Mesothelial cell of epicardium (in vitro differentiated cells): ENCODE measurements at regions not wholly inside any gene's neighbourhood (a gene's known extent, or its start where the extent isn't known, plus 50 kb on each side); places are given as distances from the start of the nearest gene placed in this dataset.

Experiments used
- DNase-seq, 2 experiments: peaks; one replicate each; pipeline ENCODE4 v3.0.0; 2021; ENCODE audit warnings: low spot score in 2 of 2; ENCODE audit not compliant: unreplicated experiment in 2 of 2
- H3K27ac Mint-ChIP-seq: 2 replicates; pipeline ENCODE4 v1.8.0; 2021; ENCODE audit warnings: mixed read lengths
- H3K27me3 Mint-ChIP-seq: 2 replicates; pipeline ENCODE4 v1.8.0; 2021; ENCODE audit warnings: low read depth, mixed read lengths
- H3K36me3 Mint-ChIP-seq: 2 replicates; pipeline ENCODE4 v1.8.0; 2021; ENCODE audit warnings: mixed read lengths
- H3K4me1 Mint-ChIP-seq: 2 replicates; pipeline ENCODE4 v1.8.0; 2021; ENCODE audit warnings: mixed read lengths
- H3K4me3 Mint-ChIP-seq: 2 replicates; pipeline ENCODE4 v1.8.0; 2021; ENCODE audit warnings: mild to moderate bottlenecking, moderate library complexity, mixed read lengths
- H3K9me3 Mint-ChIP-seq: 2 replicates; pipeline ENCODE4 v1.8.0; 2021; ENCODE audit warnings: mixed read lengths
- TF ChIP-seq, protein P1 (sequence below): fragments of 200-600 bp; sonication (generic); IDR thresholded peaks from one replicate; pipeline ENCODE4 v1.5.0; 2021; ENCODE audit warnings: antibody characterized with exemption; ENCODE audit not compliant: unreplicated experiment

DNA sequence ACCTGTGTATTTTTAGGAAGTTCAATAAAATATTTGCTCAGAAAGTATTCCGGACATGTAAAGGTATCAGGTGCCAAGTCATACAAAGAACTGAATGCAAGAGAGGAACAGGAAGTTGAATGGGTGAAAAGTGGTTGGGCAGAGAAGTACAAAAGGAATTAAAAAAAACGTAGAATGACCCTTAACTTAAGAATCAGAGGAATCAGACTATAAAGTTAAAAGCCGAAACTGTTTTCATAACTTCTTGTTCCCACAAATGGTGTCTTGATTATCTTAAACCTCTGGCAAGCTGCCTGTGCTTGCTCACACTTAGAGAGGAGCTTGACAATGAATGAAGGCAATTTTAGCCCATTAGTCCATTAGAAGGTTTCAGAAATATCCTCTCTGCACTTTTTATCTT, 81.6 kb upstream of the HHIP start:
- Mint-ChIP-seq H3K4me3 (no peak overlapping the region), H3K27ac (no peak overlapping the region), H3K9me3 (peaks cover 3% of the 10 kb centered on the region), H3K4me1 (peaks cover 12% of the 10 kb centered on the region), H3K36me3 (no peaks in the 10 kb centered on the region), H3K27me3 (no peaks in the 10 kb centered on the region)
- TF ChIP-seq, protein P1, sequence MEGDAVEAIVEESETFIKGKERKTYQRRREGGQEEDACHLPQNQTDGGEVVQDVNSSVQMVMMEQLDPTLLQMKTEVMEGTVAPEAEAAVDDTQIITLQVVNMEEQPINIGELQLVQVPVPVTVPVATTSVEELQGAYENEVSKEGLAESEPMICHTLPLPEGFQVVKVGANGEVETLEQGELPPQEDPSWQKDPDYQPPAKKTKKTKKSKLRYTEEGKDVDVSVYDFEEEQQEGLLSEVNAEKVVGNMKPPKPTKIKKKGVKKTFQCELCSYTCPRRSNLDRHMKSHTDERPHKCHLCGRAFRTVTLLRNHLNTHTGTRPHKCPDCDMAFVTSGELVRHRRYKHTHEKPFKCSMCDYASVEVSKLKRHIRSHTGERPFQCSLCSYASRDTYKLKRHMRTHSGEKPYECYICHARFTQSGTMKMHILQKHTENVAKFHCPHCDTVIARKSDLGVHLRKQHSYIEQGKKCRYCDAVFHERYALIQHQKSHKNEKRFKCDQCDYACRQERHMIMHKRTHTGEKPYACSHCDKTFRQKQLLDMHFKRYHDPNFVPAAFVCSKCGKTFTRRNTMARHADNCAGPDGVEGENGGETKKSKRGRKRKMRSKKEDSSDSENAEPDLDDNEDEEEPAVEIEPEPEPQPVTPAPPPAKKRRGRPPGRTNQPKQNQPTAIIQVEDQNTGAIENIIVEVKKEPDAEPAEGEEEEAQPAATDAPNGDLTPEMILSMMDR: no peak
- no peak for DNase-seq

GRCh38 chr4:144565527-144566195, 80.3 kb upstream of the HHIP start:
- Mint-ChIP-seq H3K27me3 (no peaks in the 10 kb centered on the region), H3K9me3 (peaks cover 3% of the 10 kb centered on the region), H3K4me1 (peaks cover 12% of the 10 kb centered on the region), H3K4me3 (no peak overlapping the region), H3K27ac (no peak overlapping the region), H3K36me3 (no peaks in the 10 kb centered on the region)
- TF ChIP-seq, protein P1: no peak
- DNase-seq: no peak

GRCh38 chr4:144572660-144573059, 73.3 kb upstream of the HHIP start:
- Mint-ChIP-seq H3K4me3 (no peak overlapping the region), H3K27me3 (no peaks in the 10 kb centered on the region), H3K36me3 (no peaks in the 10 kb centered on the region), H3K4me1 (no peaks in the 10 kb centered on the region), H3K27ac (no peak overlapping the region), H3K9me3 (peaks cover under 1% of the 10 kb centered on the region)
- TF ChIP-seq, protein P1: no peak
- DNase-seq: no peak

GRCh38 chr4:144574000-144574399, 72.0 kb upstream of the HHIP start:
- H3K27ac Mint-ChIP-seq: no peak overlapping the region
- DNase-seq: no peak
- H3K27me3 Mint-ChIP-seq: no peaks in the 10 kb centered on the region
- no peak overlapping the region for H3K4me3 Mint-ChIP-seq
- no peaks in the 10 kb centered on the region for H3K4me1 Mint-ChIP-seq
- H3K36me3 Mint-ChIP-seq: no peaks in the 10 kb centered on the region
- TF ChIP-seq, protein P1: no peak
- no peaks in the 10 kb centered on the region for H3K9me3 Mint-ChIP-seq

- Mint-ChIP-seq H3K27me3 (no peaks in the 10 kb centered on the region), H3K4me3 (no peak overlapping the region), H3K4me1 (peaks cover 3% of the 10 kb centered on the region), H3K27ac (no peak overlapping the region), H3K9me3 (no peaks in the 10 kb centered on the region), H3K36me3 (no peaks in the 10 kb centered on the region)
- no peak for DNase-seq
- TF ChIP-seq, protein P1: no peak
Measured at GRCh38 chr4:144574509-144574908, 71.4 kb upstream of the HHIP start.

DNA sequence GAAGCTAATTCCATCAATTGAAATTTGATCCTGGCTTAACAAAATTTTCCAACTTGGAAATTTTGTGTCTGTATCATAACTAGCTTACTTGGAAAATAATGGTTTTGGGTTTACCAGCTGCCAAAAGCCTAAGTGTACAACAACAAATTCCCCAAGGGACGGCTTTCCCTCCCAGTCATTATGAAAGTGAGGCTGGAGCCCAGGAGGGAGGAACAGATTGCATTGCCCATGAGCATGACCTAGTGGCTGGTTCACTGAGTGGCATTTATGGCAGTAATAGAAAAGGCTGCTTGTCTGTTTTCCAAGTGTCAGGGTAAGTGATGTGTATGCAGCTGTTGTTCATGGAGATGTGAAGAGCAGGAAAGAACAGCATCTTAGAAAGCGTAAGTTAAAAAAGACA, 70.8 kb upstream of the HHIP start:
- peaks cover 5% of the 10 kb centered on the region for H3K4me1 Mint-ChIP-seq
- H3K27ac Mint-ChIP-seq: no peak overlapping the region
- H3K9me3 Mint-ChIP-seq: no peaks in the 10 kb centered on the region
- TF ChIP-seq, protein P1: no peak
- H3K4me3 Mint-ChIP-seq: no peak overlapping the region
- no peak for DNase-seq
- no peaks in the 10 kb centered on the region for H3K36me3 Mint-ChIP-seq
- no peaks in the 10 kb centered on the region for H3K27me3 Mint-ChIP-seq
